AG10803 (cell line): ENCODE measurements at regions not wholly inside any gene's neighbourhood (a gene's known extent, or its start where the extent isn't known, plus 50 kb on each side); places are given as distances from the start of the nearest gene placed in this dataset.
A peak's percentile ranks its signal among the peaks of the same experiment; 100 is the strongest.

ENCODE experiments used
- DNase-seq: peaks from one replicate; pipeline ENCODE4 v3.0.0; 2010; ENCODE audit warnings: low read depth
- H3K4me3 ChIP-seq: 2 replicates; pipeline ENCODE4 v1.5.1; 2011; ENCODE audit warnings: mild to moderate bottlenecking, low read length, control low read depth
- CTCF ChIP-seq: conservative IDR thresholded peaks from 2 replicates; pipeline ENCODE4 v1.5.1; 2011; ENCODE audit warnings: mild to moderate bottlenecking, low read length, control low read depth, inconsistent platforms

- H3K4me3 ChIP-seq = no peak overlapping the region
- no peak for TF ChIP-seq CTCF
- DNase-seq = no peak
Measured at GRCh38 chr4:141447761-141448160, 188.6 kb upstream of the IL15 start.

- no peak overlapping the region for H3K4me3 ChIP-seq
- no peak for DNase-seq
- no peak for TF ChIP-seq CTCF
Measured at GRCh38 chr4:141448490-141448889, 187.9 kb upstream of the IL15 start.

- H3K4me3 ChIP-seq = no peak overlapping the region
- no peak for TF ChIP-seq CTCF
- DNase-seq = no peak
Measured at GRCh38 chr4:141449927-141450326, 186.5 kb upstream of the IL15 start.

- DNase-seq = peak; percentile 57
- no peak for TF ChIP-seq CTCF
- no peak overlapping the region for H3K4me3 ChIP-seq
Measured at GRCh38 chr4:141455651-141456050, 180.7 kb upstream of the IL15 start.

- TF ChIP-seq CTCF = no peak
Measured at GRCh38 chr4:141457653-141458052, 178.7 kb upstream of the IL15 start.

GRCh38 chr4:141458501-141458900 lies 177.9 kb upstream of the IL15 start:
- no peak overlapping the region for H3K4me3 ChIP-seq
- TF ChIP-seq CTCF = no peak
- no peak for DNase-seq

More at GRCh38 chr4:141457653-141458052, 178.7 kb upstream of the IL15 start:
- no peak for DNase-seq
- no peak overlapping the region for H3K4me3 ChIP-seq

GRCh38 chr4:141459020-141459419 lies 177.4 kb upstream of the IL15 start:
- TF ChIP-seq CTCF = no peak
- DNase-seq = no peak
- no peak overlapping the region for H3K4me3 ChIP-seq
